BLaER1 (cell line): ENCODE measurements at regions not wholly inside any gene's neighbourhood (a gene's known extent, or its start where the extent isn't known, plus 50 kb on each side); places are given as distances from the start of the nearest gene placed in this dataset.
"Not testable (repeated sequence)": the region's sequence is repeated elsewhere in the genome, so short reads cannot be mapped to it uniquely, and the experiment has no call there.

ENCODE experiments used
- H3K27ac ChIP-seq: shearing (Covaris generic); formaldehyde crosslinking; 2 replicates; pipeline ENCODE4 v1.8.1; 2022
- H3K27me3 ChIP-seq: shearing (Covaris generic); formaldehyde crosslinking; 2 replicates; pipeline ENCODE4 v1.8.1; 2022
- H3K36me3 ChIP-seq: shearing (Covaris generic); formaldehyde crosslinking; 2 replicates; pipeline ENCODE4 v1.8.1; 2022
- H3K4me1 ChIP-seq: shearing (Covaris generic); formaldehyde crosslinking; 2 replicates; pipeline ENCODE4 v1.8.1; 2022
- H3K4me2 ChIP-seq: shearing (Covaris generic); formaldehyde crosslinking; 2 replicates; pipeline ENCODE4 v1.8.1; 2022
- H3K4me3 ChIP-seq: shearing (Covaris generic); formaldehyde crosslinking; 2 replicates; pipeline ENCODE4 v1.8.1; 2022
- H3K9ac ChIP-seq: shearing (Covaris generic); formaldehyde crosslinking; 2 replicates; pipeline ENCODE4 v1.8.1; 2022
- H3K9me3 ChIP-seq: shearing (Covaris generic); formaldehyde crosslinking; 2 replicates; pipeline ENCODE4 v1.8.1; 2022
- H4K20me1 ChIP-seq: shearing (Covaris generic); formaldehyde crosslinking; 2 replicates; pipeline ENCODE4 v1.8.1; 2022
- Cebpa-rat ChIP-seq: shearing (Covaris generic); IDR thresholded peaks from 2 replicates; pipeline ENCODE4 v1.8.1; 2022

DNA sequence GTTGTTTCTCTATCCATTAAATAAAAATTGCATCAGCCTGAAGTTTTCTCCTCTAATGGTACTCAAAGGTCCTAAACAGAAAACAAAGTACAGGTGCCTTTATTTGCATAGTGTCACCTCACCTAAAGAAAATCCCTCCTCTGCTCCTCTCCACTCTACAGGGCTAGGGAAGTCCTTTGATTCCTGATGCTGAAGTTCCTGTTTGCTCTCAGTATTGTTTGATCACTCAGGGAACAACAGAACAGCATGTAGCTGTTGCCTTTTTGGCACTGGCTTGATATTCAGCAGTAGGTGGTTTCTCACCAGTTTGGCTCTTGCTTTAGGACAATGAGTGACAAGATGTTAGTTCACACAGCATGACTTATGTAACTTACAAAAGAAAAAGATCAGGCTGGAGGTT lies 156.2 kb upstream of the SLC7A11 start:
- no peak for TF ChIP-seq Cebpa-rat
- no peaks in the 10 kb centered on the region for H3K27me3 ChIP-seq
- H3K9me3 ChIP-seq: no peaks in the 10 kb centered on the region
- no peak overlapping the region for H3K4me2 ChIP-seq
- no peaks in the 10 kb centered on the region for H3K36me3 ChIP-seq
- H3K4me1 ChIP-seq: no peaks in the 10 kb centered on the region
- H4K20me1 ChIP-seq: no peaks in the 10 kb centered on the region
- no peak overlapping the region for H3K4me3 ChIP-seq
- no peak overlapping the region for H3K27ac ChIP-seq
- no peak overlapping the region for H3K9ac ChIP-seq

DNA sequence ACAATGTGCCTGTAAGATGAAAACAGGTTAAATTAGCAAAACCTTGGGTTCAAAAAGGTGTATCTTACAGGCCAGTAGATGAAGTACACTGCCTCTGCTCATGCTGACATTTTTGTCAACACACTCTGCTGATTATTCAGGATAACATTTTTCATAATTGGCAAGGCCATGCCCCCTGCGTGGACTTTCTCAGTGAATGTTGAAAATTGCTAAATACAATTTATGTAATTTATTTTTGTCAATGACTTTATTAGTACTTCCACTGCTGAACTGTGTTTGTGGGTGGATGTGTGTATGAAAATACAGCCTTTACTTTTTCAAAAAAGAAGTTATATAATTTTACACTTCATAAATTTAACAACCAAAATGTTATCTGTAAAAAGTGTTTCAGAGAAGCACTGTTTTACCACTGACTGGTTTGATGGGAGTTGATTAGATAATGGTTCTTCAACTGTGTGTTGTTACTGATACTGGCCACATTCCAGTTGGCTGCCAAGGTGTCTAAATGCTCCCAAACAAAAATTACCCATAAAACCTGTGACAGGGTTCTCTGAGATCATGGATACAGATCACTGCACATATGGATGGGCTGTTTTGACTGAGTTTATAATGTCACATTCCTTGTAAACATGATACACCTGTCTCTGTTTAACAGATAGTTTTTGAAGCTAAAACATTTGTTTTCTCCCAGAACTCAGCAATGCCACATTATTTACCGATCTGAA lies 151.9 kb upstream of the SLC7A11 start:
- Histone ChIP-seq H3K4me1 (no peaks in the 10 kb centered on the region), H3K4me3 (no peak overlapping the region), H3K9me3 (no peaks in the 10 kb centered on the region), H4K20me1 (no peaks in the 10 kb centered on the region), H3K27me3 (no peaks in the 10 kb centered on the region), H3K9ac (no peak overlapping the region), H3K36me3 (no peaks in the 10 kb centered on the region), H3K27ac (no peak overlapping the region), H3K4me2 (no peak overlapping the region)
- TF ChIP-seq Cebpa-rat: no peak

DNA sequence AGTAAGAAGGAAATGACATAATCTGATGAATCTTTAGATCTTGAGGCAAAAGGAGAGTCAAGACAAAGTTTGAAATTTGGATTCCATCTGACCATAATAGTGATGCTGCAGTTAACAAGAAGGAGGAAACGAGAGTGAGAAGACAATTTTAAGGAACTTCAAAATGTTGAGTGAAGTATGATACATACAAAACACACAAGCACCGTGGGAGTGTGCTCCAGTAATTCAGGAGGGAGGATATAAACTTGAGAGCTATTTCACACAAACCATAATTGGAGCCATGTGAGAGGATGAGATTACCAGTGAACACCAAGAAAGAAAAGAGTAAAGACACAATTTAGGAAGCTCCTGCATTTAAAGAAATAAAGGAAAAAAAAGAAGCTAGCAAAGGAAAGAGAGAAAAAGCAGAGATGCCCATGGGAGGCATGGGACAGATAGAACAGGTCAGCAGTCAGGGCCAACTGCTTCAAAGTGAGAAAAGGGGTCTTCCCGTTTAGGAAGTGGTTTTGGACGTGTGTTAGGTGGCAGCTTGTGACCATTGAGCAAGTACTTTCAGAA lies 150.7 kb upstream of the SLC7A11 start:
- no peak overlapping the region for H3K4me2 ChIP-seq
- no peaks in the 10 kb centered on the region for H3K36me3 ChIP-seq
- TF ChIP-seq Cebpa-rat: no peak

DNA sequence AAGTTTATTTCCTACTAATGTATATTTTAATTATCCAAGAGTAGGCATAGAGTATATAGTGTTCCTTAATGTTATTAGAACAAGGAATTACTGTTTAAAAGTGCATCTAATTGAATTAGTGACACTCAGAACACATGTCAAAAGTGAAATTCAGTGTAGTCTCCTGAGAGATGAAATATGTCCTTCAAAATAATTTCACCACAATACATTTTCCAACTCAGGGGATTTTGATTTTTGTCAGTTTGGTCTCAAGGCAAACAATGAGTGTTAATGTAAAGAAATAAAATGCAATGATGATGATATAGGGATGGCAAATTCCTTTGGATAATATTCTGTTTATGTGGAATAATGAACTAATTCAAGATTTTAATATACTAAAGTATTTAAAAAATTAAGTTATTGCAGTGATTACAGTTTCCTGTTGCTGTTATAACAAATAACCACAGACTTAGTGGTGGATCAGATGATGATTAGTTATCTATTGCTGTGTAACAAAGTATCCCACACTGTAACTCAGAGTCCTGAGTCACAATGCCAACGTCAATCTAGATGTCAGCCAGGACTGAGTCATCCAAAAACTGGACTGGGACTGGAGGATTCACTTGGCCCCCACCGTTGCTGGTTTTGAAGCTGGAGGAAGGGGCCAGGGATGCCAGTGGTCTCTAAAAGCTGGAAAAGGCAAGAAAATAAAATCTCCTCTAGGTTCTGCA lies 148.0 kb upstream of the SLC7A11 start:
- H3K9me3 ChIP-seq: no peaks in the 10 kb centered on the region
- no peak for TF ChIP-seq Cebpa-rat
- H3K36me3 ChIP-seq: no peaks in the 10 kb centered on the region
- no peak overlapping the region for H3K4me2 ChIP-seq
- no peak overlapping the region for H3K9ac ChIP-seq
- H3K4me3 ChIP-seq: no peak overlapping the region
- H4K20me1 ChIP-seq: no peaks in the 10 kb centered on the region
- H3K27ac ChIP-seq: no peak overlapping the region
- no peaks in the 10 kb centered on the region for H3K4me1 ChIP-seq
- H3K27me3 ChIP-seq: no peaks in the 10 kb centered on the region

More for the DNA sequence above, 150.7 kb upstream of the SLC7A11 start:
- Histone ChIP-seq H3K4me3 (no peak overlapping the region), H3K27me3 (no peaks in the 10 kb centered on the region), H3K9ac (no peak overlapping the region), H3K4me1 (no peaks in the 10 kb centered on the region), H4K20me1 (no peaks in the 10 kb centered on the region), H3K27ac (no peak overlapping the region), H3K9me3 (no peaks in the 10 kb centered on the region)

DNA sequence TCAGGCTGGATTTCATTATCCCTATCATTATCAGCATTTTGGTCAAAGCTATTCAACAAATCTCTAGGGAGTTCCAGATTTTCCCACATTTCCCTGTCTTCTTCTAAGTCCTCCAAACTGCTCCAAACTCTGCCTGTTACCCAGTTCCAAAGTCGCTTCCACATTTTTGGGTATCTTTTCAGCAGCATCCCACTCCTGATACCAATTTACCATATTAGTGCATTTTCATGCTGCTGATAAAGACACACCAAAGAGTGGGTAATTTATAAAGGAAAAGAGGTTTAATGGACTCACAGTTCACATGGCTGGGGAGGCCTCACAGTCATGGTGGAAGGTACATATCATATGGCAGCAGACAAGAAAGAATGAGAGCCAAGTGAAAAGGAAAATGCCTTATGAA lies 132.8 kb upstream of the SLC7A11 start:
- Histone ChIP-seq H3K9ac (no peak overlapping the region), H3K9me3 (peaks cover 12% of the 10 kb centered on the region), H3K4me1 (no peaks in the 10 kb centered on the region), H4K20me1 (no peaks in the 10 kb centered on the region), H3K4me2 (no peak overlapping the region), H3K27me3 (no peaks in the 10 kb centered on the region), H3K27ac (no peak overlapping the region), H3K36me3 (no peaks in the 10 kb centered on the region), H3K4me3 (no peak overlapping the region)
- TF ChIP-seq Cebpa-rat: no peak

DNA sequence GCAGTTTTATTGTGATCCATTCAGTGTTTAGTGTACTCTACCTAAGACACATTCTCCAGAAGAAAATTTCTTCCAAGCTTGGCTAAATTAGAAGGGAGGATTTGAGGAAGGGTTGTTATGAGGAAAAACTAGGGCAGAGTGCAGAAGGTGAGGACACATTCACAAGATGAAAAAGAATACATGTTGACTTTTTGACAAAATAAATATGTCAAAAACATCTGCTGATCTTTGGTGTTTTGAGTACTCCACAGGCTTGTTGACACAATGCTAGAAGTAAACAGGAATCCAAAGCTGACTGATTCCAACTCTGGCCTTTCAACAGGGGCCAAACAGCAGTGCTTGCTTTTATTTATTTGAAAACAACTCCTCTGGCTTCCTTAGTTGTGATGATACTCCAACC lies 125.8 kb upstream of the SLC7A11 start:
- no peak for TF ChIP-seq Cebpa-rat
- Histone ChIP-seq H3K4me3 (no peak overlapping the region), H4K20me1 (no peaks in the 10 kb centered on the region), H3K36me3 (no peaks in the 10 kb centered on the region), H3K9ac (no peak overlapping the region), H3K27me3 (no peaks in the 10 kb centered on the region), H3K4me1 (no peaks in the 10 kb centered on the region), H3K27ac (no peak overlapping the region), H3K4me2 (no peak overlapping the region), H3K9me3 (no peaks in the 10 kb centered on the region)

DNA sequence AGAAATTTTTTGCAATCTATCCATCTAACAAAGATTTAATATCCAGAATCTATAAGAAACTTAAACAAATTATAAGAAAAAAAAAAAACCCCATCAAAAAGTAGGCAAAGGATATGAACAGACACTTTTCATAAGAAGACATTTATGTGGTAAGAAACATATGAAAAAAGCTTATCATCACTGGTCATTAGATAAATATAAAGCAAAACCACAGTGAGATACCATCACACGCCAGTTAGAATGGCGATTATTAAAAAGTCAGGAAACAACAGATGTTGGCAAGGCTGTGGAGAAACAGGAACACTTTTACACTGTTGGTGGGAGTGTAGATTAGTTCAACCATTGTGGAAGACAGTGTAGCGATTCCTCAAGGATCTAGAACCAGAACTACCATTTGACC lies 110.3 kb upstream of the SLC7A11 start:
- H3K9me3 ChIP-seq: peaks cover 15% of the 10 kb centered on the region; the same call in 1 of the 2 replicates
- not testable (repeated sequence) for H3K4me2 ChIP-seq, H4K20me1 ChIP-seq, H3K9ac ChIP-seq, H3K4me3 ChIP-seq, H3K36me3 ChIP-seq, H3K27ac ChIP-seq, H3K4me1 ChIP-seq, H3K27me3 ChIP-seq

DNA sequence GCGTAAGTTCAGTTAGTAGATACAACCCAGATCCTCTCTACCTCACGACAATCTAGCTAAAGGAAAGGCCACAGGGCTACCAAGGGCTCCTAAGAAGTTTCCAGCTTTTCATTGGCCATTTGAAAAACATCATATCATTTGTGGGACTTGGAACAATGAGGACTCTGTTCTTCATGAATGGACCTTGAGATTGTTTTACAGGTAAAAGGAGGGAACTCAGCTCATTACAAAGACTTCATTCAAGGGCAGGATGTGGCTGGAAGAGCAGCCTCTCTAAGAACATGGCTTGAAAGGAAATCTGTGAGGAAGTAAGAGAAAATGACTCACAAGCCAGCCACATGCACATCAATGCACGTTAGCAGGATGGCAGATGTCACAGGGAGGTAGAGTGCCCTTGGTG lies 105.9 kb upstream of the SLC7A11 start:
- no peak for TF ChIP-seq Cebpa-rat
- Histone ChIP-seq H3K36me3 (no peaks in the 10 kb centered on the region), H3K9me3 (peaks cover 4% of the 10 kb centered on the region; the same call in 1 of the 2 replicates), H3K4me2 (no peak overlapping the region), H3K4me3 (no peak overlapping the region), H3K27ac (no peak overlapping the region), H3K4me1 (peaks cover 9% of the 10 kb centered on the region), H3K27me3 (no peaks in the 10 kb centered on the region), H4K20me1 (no peaks in the 10 kb centered on the region), H3K9ac (no peak overlapping the region)

DNA sequence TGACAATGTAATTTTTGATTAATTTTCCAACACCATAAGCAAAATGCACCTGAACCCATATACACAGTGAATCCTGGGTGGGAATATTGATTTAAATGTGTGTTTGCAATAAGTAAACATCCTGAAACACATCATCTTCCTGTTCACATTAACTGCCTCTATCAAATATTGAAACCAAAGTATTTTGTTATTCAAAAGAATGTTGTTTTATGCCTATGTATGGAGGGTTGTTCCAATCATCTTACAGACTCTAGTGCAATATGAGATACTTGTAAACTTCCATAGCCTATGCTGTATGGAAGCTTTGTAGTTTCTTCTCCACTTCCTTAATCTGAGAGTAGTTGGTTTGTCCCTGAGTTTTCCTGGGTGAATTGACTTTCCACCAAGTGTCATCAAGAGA lies 105.4 kb upstream of the SLC7A11 start:
- Histone ChIP-seq H3K9me3 (peaks cover 4% of the 10 kb centered on the region; the same call in 1 of the 2 replicates), H3K4me1 (peaks cover 9% of the 10 kb centered on the region), H3K36me3 (no peaks in the 10 kb centered on the region), H3K27ac (no peak overlapping the region), H4K20me1 (no peaks in the 10 kb centered on the region), H3K9ac (no peak overlapping the region), H3K4me3 (no peak overlapping the region), H3K27me3 (no peaks in the 10 kb centered on the region), H3K4me2 (no peak overlapping the region)
- no peak for TF ChIP-seq Cebpa-rat

DNA sequence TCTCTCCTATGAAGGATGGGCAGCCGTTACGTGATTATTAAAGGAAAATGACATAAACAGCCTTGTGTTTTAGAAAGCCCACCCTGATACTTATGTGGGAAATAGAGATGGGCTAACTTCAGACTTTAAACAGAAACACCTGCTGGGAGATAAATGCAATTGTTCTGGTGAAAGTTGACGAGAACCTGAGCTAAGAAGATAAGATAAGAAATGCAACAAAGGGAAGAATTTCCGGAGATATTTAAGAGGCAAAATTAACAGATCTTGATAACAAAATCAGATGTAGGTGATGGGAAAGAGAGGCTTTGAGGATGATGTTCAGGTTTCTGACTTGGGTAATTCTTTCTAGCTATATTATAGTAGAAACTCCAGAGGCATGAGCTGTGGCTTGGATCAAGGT lies 102.7 kb upstream of the SLC7A11 start:
- no peak overlapping the region for H3K4me3 ChIP-seq
- H3K4me1 ChIP-seq: peaks cover 13% of the 10 kb centered on the region
- H4K20me1 ChIP-seq: no peaks in the 10 kb centered on the region
- no peak overlapping the region for H3K9ac ChIP-seq
- no peak for TF ChIP-seq Cebpa-rat
- H3K4me2 ChIP-seq: no peak overlapping the region
- H3K27me3 ChIP-seq: no peaks in the 10 kb centered on the region
- no peaks in the 10 kb centered on the region for H3K9me3 ChIP-seq
- H3K36me3 ChIP-seq: no peaks in the 10 kb centered on the region
- H3K27ac ChIP-seq: no peak overlapping the region
